A549 (cell line): ENCODE measurements at regions not wholly inside any gene's neighbourhood (a gene's known extent, or its start where the extent isn't known, plus 50 kb on each side); places are given as distances from the start of the nearest gene placed in this dataset.

Experiments used
- ATAC-seq, 2 experiments: fragments of 200-7000 bp in 1 of 2; fragments of >200 bp in 1 of 2; cut with Nextera tagmentation in 1 of 2; cut with Tn5 transposase in 1 of 2; 3 replicates each; pipeline versions ENCODE4 v1.8.0 to v1.9.1; 2018 to 2020; ENCODE audit warnings: mild to moderate bottlenecking in 1 of 2, moderate library complexity in 1 of 2
- CTCF ChIA-PET: fragments of 300-600 bp; sonication (Branson Sonifier 250); formaldehyde crosslinking; extraction: SDS; loops from one replicate; lab custom pipeline; 2021; ENCODE audit warnings: antibody characterized with exemption, inconsistent platforms; lab: Yijun Ruan, JAX
- POLR2A ChIA-PET: fragments of 350-600 bp; formaldehyde crosslinking; extraction: SDS; loops from one replicate; lab custom pipeline; 2021; ENCODE audit warnings: antibody characterized with exemption, inconsistent platforms; lab: Yijun Ruan, JAX
- DNase-seq, 2 experiments: peaks; one replicate each; pipeline versions ENCODE4 v3.0.0 to v3.0.0-alpha.2; 2011 to 2016; ENCODE audit warnings: low read depth in 1 of 2, low spot score in 1 of 2
- FAIRE-seq: peaks from 2 replicates; lab custom pipeline; 2011; peaks lifted over from hg19 to GRCh38; lab: Jason Lieb, UNC
- H3K27ac ChIP-seq, 2 experiments: fragments of >200 bp; sonication (Bioruptor Twin); formaldehyde crosslinking; 3 replicates each; pipeline ENCODE4 v1.5.1; 2016 to 2017
- H3K4me1 ChIP-seq: fragments of >200 bp; sonication (Bioruptor Twin); formaldehyde crosslinking; 3 replicates; pipeline ENCODE4 v1.6.1; 2016
- H3K4me2 ChIP-seq: fragments of >200 bp; sonication (Bioruptor Twin); formaldehyde crosslinking; 3 replicates; pipeline ENCODE4 v1.6.1; 2016
- H3K4me3 ChIP-seq: fragments of >200 bp; sonication (Bioruptor Twin); formaldehyde crosslinking; 3 replicates; pipeline ENCODE4 v1.5.1; 2016
- H3K9me3 ChIP-seq: fragments of >200 bp; sonication (Bioruptor Twin); formaldehyde crosslinking; 3 replicates; pipeline ENCODE4 v1.6.1; 2016
- CBX2 ChIP-seq: fragments of 200-600 bp; sonication (generic); IDR thresholded peaks from 2 replicates; pipeline ENCODE4 v1.6.1; 2016; ENCODE audit warnings: low read depth, mild to moderate bottlenecking, borderline replicate concordance
- CBX8 ChIP-seq: fragments of 200-600 bp; sonication (generic); IDR thresholded peaks from 2 replicates; pipeline ENCODE4 v1.6.1; 2016
- CEBPB ChIP-seq, 2 experiments: fragments of >200 bp in 1 of 2; sonication (Bioruptor Twin) in 1 of 2; formaldehyde crosslinking in 1 of 2; IDR thresholded peaks; 2 replicates each; pipeline ENCODE4 v1.6.1; 2012 to 2016
- CHD4 ChIP-seq: fragments of 200-600 bp; sonication (generic); IDR thresholded peaks from 2 replicates; pipeline ENCODE4 v1.6.1; 2016; ENCODE audit warnings: antibody characterized with exemption, mild to moderate bottlenecking, borderline replicate concordance
- EHF ChIP-seq: fragments of 250-450 bp; sonication (Bioruptor Pico); IDR thresholded peaks from 2 replicates; pipeline ENCODE4 v1.5.0; 2020; ENCODE audit warnings: mild to moderate bottlenecking
- EHMT2 ChIP-seq: fragments of 200-600 bp; sonication (generic); IDR thresholded peaks from 2 replicates; pipeline ENCODE4 v1.6.1; 2016; ENCODE audit warnings: antibody characterized with exemption, low read depth, mild to moderate bottlenecking, moderate library complexity
- EP300 ChIP-seq, 2 experiments: fragments of >200 bp; sonication (Bioruptor Twin); formaldehyde crosslinking; IDR thresholded peaks; 2 replicates in 1 of 2; 3 replicates in 1 of 2; pipeline ENCODE4 v1.6.1; 2016 to 2017
- ESRRA ChIP-seq: fragments of 150-350 bp; IDR thresholded peaks from 2 replicates; pipeline ENCODE4 v1.6.1; 2014; ENCODE audit warnings: mild to moderate bottlenecking, low read length, borderline replicate concordance
- FOSL2 ChIP-seq, 2 experiments: fragments of 450-650 bp in 1 of 2; fragments of >200 bp in 1 of 2; sonication (Bioruptor Twin) in 1 of 2; formaldehyde crosslinking; IDR thresholded peaks; 2 replicates each; pipeline versions ENCODE4 v1.5.0 to v1.6.1; 2016 to 2020; ENCODE audit warnings: mild to moderate bottlenecking in 1 of 2, moderate library complexity in 1 of 2
- FOXS1 ChIP-seq: fragments of 250-450 bp; sonication (Bioruptor Pico); IDR thresholded peaks from 2 replicates; pipeline ENCODE4 v1.5.0; 2020; ENCODE audit warnings: mild to moderate bottlenecking, moderate library complexity
- GATA3 ChIP-seq: IDR thresholded peaks from 2 replicates; pipeline ENCODE4 v1.6.1; 2012; ENCODE audit warnings: borderline replicate concordance
- HDAC2 ChIP-seq: fragments of 200-600 bp; sonication (generic); IDR thresholded peaks from 2 replicates; pipeline ENCODE4 v1.6.1; 2016
- HEYL ChIP-seq: fragments of 250-450 bp; sonication (Bioruptor Pico); IDR thresholded peaks from 2 replicates; pipeline ENCODE4 v1.8.0; 2021; ENCODE audit warnings: mild to moderate bottlenecking, moderate library complexity
- HOXA7 ChIP-seq: fragments of 250-450 bp; sonication (Bioruptor Pico); IDR thresholded peaks from 2 replicates; pipeline ENCODE4 v1.5.0; 2020; ENCODE audit warnings: mild to moderate bottlenecking, moderate library complexity
- HOXB13 ChIP-seq: fragments of 250-450 bp; sonication (Bioruptor Pico); IDR thresholded peaks from 2 replicates; pipeline ENCODE4 v1.5.0; 2020; ENCODE audit warnings: low read depth, mild to moderate bottlenecking, moderate library complexity
- JUNB ChIP-seq: fragments of >200 bp; sonication (Bioruptor Twin); formaldehyde crosslinking; IDR thresholded peaks from 2 replicates; pipeline ENCODE4 v1.6.1; 2016
- KDM1A ChIP-seq: fragments of 200-600 bp; sonication (generic); IDR thresholded peaks from 2 replicates; pipeline ENCODE4 v1.6.1; 2016; ENCODE audit warnings: low read depth, mild to moderate bottlenecking
- MAFK ChIP-seq: fragments of 450-650 bp; IDR thresholded peaks from 2 replicates; pipeline ENCODE4 v1.6.1; 2014; ENCODE audit not compliant: partially characterized antibody
- MYC ChIP-seq: IDR thresholded peaks from 2 replicates; pipeline ENCODE4 v1.6.1; 2012; ENCODE audit warnings: mild to moderate bottlenecking, inconsistent platforms, low read length, improper control_type of control experiment, borderline replicate concordance
- NFE2L2 ChIP-seq: fragments of 150-350 bp; conservative IDR thresholded peaks from 2 replicates; pipeline ENCODE4 v1.6.1; 2014; ENCODE audit warnings: low read length
- NR3C1 ChIP-seq: fragments of >200 bp; sonication (Bioruptor Twin); formaldehyde crosslinking; IDR thresholded peaks from 3 replicates; pipeline ENCODE4 v1.6.1; 2017
- POLR2AphosphoS2 ChIP-seq: conservative IDR thresholded peaks from 2 replicates; pipeline ENCODE4 v1.6.1; 2012; ENCODE audit warnings: low read length, improper control_type of control experiment, inconsistent platforms
- RAD21 ChIP-seq, 2 experiments: fragments of >200 bp in 1 of 2; sonication (Bioruptor Twin) in 1 of 2; formaldehyde crosslinking in 1 of 2; IDR thresholded peaks in 1 of 2; conservative IDR thresholded peaks in 1 of 2; 2 replicates in 1 of 2; 3 replicates in 1 of 2; pipeline ENCODE4 v1.6.1; 2012 to 2018; ENCODE audit warnings: inconsistent platforms in 1 of 2
- RCOR1 ChIP-seq: fragments of 150-350 bp; IDR thresholded peaks from 2 replicates; pipeline ENCODE4 v1.6.1; 2014; ENCODE audit warnings: antibody characterized with exemption, low read length, low read depth
- RNF2 ChIP-seq: fragments of 200-600 bp; sonication (generic); IDR thresholded peaks from 2 replicates; pipeline ENCODE4 v1.6.1; 2016; ENCODE audit warnings: low read depth, mild to moderate bottlenecking, antibody characterized with exemption, moderate library complexity, borderline replicate concordance
- SREBF2 ChIP-seq: fragments of 450-650 bp; IDR thresholded peaks from 2 replicates; pipeline ENCODE4 v1.6.1; 2014; ENCODE audit warnings: mild to moderate bottlenecking, moderate library complexity
- TP53 ChIP-seq: fragments of 250-450 bp; sonication (Bioruptor Pico); IDR thresholded peaks from 2 replicates; pipeline ENCODE4 v1.5.0; 2021; ENCODE audit warnings: mild to moderate bottlenecking, moderate library complexity
- ZC3H11A ChIP-seq: fragments of 450-650 bp; IDR thresholded peaks from 2 replicates; pipeline ENCODE4 v1.6.1; 2014; ENCODE audit warnings: antibody characterized with exemption, mild to moderate bottlenecking
- WGBS: methylation state at CpG from one replicate; pipeline ENCODE4 v1.1.6; 2017; ENCODE audit errors: missing lambda C conversion rate; 5-methylcytosine and 5-hydroxymethylcytosine counted together
- TF ChIP-seq, protein P1 (sequence below): fragments of 450-650 bp; IDR thresholded peaks from 2 replicates; pipeline ENCODE4 v1.6.1; 2014; ENCODE audit warnings: antibody characterized with exemption
- TF ChIP-seq, protein P2 (sequence below): fragments of >200 bp; sonication (Bioruptor Twin); formaldehyde crosslinking; IDR thresholded peaks from 3 replicates; pipeline ENCODE4 v1.5.1; 2016
- TF ChIP-seq, protein P3 (sequence below): fragments of >200 bp; sonication (Bioruptor Twin); formaldehyde crosslinking; IDR thresholded peaks from 2 replicates; pipeline ENCODE4 v1.6.1; 2016

- FAIRE-seq (no peak), DNase-seq (no peak), ATAC-seq (no peak)
- no peaks in the 10 kb centered on the region for H3K9me3 ChIP-seq
- H3K4me2 ChIP-seq, result no peak overlapping the region
- ChIA-PET CTCF (no interaction called here), POLR2A (no interaction called here)
- no peaks in the 10 kb centered on the region for H3K4me1 ChIP-seq
- H3K4me3 ChIP-seq, result no peak overlapping the region
- no peak for TF ChIP-seq TP53 (CRISPR knock-in tag)
- TF ChIP-seq HDAC2, result no peak
- TF ChIP-seq, protein P1, sequence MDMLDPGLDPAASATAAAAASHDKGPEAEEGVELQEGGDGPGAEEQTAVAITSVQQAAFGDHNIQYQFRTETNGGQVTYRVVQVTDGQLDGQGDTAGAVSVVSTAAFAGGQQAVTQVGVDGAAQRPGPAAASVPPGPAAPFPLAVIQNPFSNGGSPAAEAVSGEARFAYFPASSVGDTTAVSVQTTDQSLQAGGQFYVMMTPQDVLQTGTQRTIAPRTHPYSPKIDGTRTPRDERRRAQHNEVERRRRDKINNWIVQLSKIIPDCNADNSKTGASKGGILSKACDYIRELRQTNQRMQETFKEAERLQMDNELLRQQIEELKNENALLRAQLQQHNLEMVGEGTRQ, result no peak
- TF ChIP-seq, protein P2, sequence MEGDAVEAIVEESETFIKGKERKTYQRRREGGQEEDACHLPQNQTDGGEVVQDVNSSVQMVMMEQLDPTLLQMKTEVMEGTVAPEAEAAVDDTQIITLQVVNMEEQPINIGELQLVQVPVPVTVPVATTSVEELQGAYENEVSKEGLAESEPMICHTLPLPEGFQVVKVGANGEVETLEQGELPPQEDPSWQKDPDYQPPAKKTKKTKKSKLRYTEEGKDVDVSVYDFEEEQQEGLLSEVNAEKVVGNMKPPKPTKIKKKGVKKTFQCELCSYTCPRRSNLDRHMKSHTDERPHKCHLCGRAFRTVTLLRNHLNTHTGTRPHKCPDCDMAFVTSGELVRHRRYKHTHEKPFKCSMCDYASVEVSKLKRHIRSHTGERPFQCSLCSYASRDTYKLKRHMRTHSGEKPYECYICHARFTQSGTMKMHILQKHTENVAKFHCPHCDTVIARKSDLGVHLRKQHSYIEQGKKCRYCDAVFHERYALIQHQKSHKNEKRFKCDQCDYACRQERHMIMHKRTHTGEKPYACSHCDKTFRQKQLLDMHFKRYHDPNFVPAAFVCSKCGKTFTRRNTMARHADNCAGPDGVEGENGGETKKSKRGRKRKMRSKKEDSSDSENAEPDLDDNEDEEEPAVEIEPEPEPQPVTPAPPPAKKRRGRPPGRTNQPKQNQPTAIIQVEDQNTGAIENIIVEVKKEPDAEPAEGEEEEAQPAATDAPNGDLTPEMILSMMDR, result no peak
- H3K27ac ChIP-seq, result no peak overlapping the region
- WGBS, result 0% methylated on average over 2 of the region's 2 CpGs
Observed at GRCh38 chr4:62528874-62529273, 1328.7 kb downstream of the ADGRL3 start.

DNA sequence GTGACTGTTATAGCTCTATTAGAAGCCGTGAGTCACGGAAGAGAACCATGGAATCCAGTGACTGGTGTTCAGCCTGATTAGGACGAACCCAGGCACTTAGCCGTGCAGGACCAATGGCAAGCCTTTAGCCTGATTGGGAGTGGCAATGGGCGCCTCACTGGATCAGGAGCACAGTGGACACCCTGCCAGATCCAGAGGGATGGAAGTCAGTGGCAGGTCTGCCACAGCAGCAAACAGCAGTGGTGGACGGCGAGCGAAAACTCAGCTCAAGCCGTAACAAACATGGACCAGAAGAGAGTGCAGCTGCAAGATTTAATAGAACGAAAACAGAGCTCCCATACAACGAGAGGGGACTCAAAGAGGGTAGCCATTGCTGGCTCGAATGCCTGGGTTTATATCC lies 1326.5 kb downstream of the ADGRL3 start:
- no peak for TF ChIP-seq FOXS1 (CRISPR knock-in tag)
- no peak for TF ChIP-seq EHF (CRISPR knock-in tag)
- no peak for TF ChIP-seq RAD21 (conservative IDR thresholded peaks at IDR 0.05 in 1 of 2, IDR thresholded peaks at IDR 0.05 in 1 of 2)
- no peak for TF ChIP-seq POLR2AphosphoS2
- TF ChIP-seq EHMT2, result no peak
- TF ChIP-seq HEYL (CRISPR knock-in tag), result no peak
- TF ChIP-seq FOSL2 (IDR thresholded peaks at IDR 0.05), result no peak
- TF ChIP-seq FOSL2 (CRISPR knock-in tag; IDR thresholded peaks at IDR 0.05), result no peak
- TF ChIP-seq MYC, result no peak
- no peak for TF ChIP-seq ZC3H11A
- TF ChIP-seq TP53 (CRISPR knock-in tag), result no peak
- no peak for TF ChIP-seq MAFK
- TF ChIP-seq RNF2, result no peak
- no peak for TF ChIP-seq RCOR1
- TF ChIP-seq HOXB13 (CRISPR knock-in tag), result no peak
- TF ChIP-seq CBX2, result no peak
- TF ChIP-seq, protein P3, sequence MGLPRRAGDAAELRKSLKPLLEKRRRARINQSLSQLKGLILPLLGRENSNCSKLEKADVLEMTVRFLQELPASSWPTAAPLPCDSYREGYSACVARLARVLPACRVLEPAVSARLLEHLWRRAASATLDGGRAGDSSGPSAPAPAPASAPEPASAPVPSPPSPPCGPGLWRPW, result no peak
- TF ChIP-seq GATA3, result no peak
- no peak for TF ChIP-seq NR3C1
- Histone ChIP-seq H3K27ac (no peak overlapping the region), H3K4me3 (no peak overlapping the region), H3K4me2 (no peak overlapping the region), H3K4me1 (no peaks in the 10 kb centered on the region), H3K9me3 (no peaks in the 10 kb centered on the region)
- ATAC-seq, result no peak
- DNase-seq, result no peak
- FAIRE-seq, result no peak
- 21% methylated on average over 7 of the region's 12 CpGs for WGBS
- POLR2A ChIA-PET, result no interaction called here
- CTCF ChIA-PET, result no interaction called here

GRCh38 chr4:62523256-62523655 lies 1323.1 kb downstream of the ADGRL3 start:
- POLR2A ChIA-PET, result no interaction called here
- no peak for FAIRE-seq
- Histone ChIP-seq H3K4me1 (no peaks in the 10 kb centered on the region), H3K9me3 (no peaks in the 10 kb centered on the region), H3K27ac (no peak overlapping the region), H3K4me3 (no peak overlapping the region), H3K4me2 (no peak overlapping the region)
- CTCF ChIA-PET, result no interaction called here
- ATAC-seq, result no peak
- no peak for DNase-seq
- TF ChIP-seq SREBF2 (no peak), EHF (CRISPR knock-in tag) (no peak), CHD4 (no peak), CEBPB (IDR thresholded peaks at IDR 0.05) (no peak), ESRRA (no peak), NFE2L2 (no peak), CBX8 (no peak), EP300 (IDR thresholded peaks at IDR 0.05) (no peak), HOXA7 (CRISPR knock-in tag) (no peak), POLR2AphosphoS2 (no peak), HDAC2 (no peak), KDM1A (no peak), JUNB (no peak), CBX2 (no peak)
- TF ChIP-seq, protein P3, result no peak
